Stomach (tissue), 8 donors: ENCODE measurements at regions not wholly inside any gene's neighbourhood (a gene's known extent, or its start where the extent isn't known, plus 50 kb on each side); places are given as distances from the start of the nearest gene placed in this dataset.

Experiments
- DNase-seq, 2 donors: peaks; one replicate each; pipeline versions ENCODE4 v3.0.0 to v3.0.0-alpha.2; 2013 to 2019
- H3K27ac ChIP-seq, 5 donors: fragments of 200-600 bp in 4 of 5; sonication (generic) in 4 of 5; one replicate each; pipeline ENCODE4 v1.5.1; 2013 to 2019; ENCODE audit warnings: mild to moderate bottlenecking in 1 of 5, moderate library complexity in 1 of 5
- H3K27me3 ChIP-seq, 3 donors: fragments of 200-600 bp; sonication (generic); one replicate each; pipeline ENCODE4 v1.5.1; 2017 to 2019; ENCODE audit warnings: mixed run types in 1 of 3
- H3K36me3 ChIP-seq, 4 donors: fragments of 200-600 bp; sonication (generic); 1 replicate in 3 of 4; 2 replicates in 1 of 4; pipeline ENCODE4 v1.5.1; 2016 to 2019
- H3K4me1 ChIP-seq, 4 donors: fragments of 200-600 bp; sonication (generic); one replicate each; pipeline ENCODE4 v1.5.1; 2016 to 2019
- H3K4me3 ChIP-seq, 4 donors: fragments of 200-600 bp; sonication (generic) in 3 of 4; one replicate each; pipeline ENCODE4 v1.5.1; 2016 to 2019; ENCODE audit warnings: mild to moderate bottlenecking in 1 of 4
- H3K9me3 ChIP-seq, 4 donors: fragments of 200-600 bp; sonication (generic); one replicate each; pipeline ENCODE4 v1.5.1; 2016 to 2019
- CTCF ChIP-seq, 7 experiments: fragments of 450-650 bp in 4 of 7; fragments of 200-600 bp in 3 of 7; sonication (generic) in 3 of 7; IDR thresholded peaks; one replicate each; pipeline ENCODE4 v1.5.1; 2016 to 2019; ENCODE audit warnings: antibody characterized with exemption in 7 of 7, control low read depth in 2 of 7, mild to moderate bottlenecking in 1 of 7
- EP300 ChIP-seq: sonication (generic); formaldehyde crosslinking; IDR thresholded peaks from one replicate; pipeline ENCODE4 v1.6.1; 2017; ENCODE audit warnings: antibody characterized with exemption
- POLR2A ChIP-seq, 4 donors: fragments of 450-650 bp; IDR thresholded peaks; one replicate each; pipeline ENCODE4 v1.6.1; 2016; ENCODE audit warnings: antibody characterized with exemption in 4 of 4, control low read depth in 2 of 4, mild to moderate bottlenecking in 1 of 4, moderate library complexity in 1 of 4
- POLR2AphosphoS5 ChIP-seq, 3 donors: sonication (generic); formaldehyde crosslinking; IDR thresholded peaks; one replicate each; pipeline ENCODE4 v1.6.1; 2016; ENCODE audit warnings: antibody characterized with exemption in 3 of 3
- WGBS, 5 donors: extraction: QIAGEN DNeasy Blood & Tissue Kit in 3 of 5; methylation state at CpG; one replicate each; pipeline versions ENCODE4 v1.1.5 to v1.1.7; 2013 to 2018; 5-methylcytosine and 5-hydroxymethylcytosine counted together
- intact Hi-C: fragments of 100-400 bp; cut with DNase I; formaldehyde crosslinking; loops from one replicate; pipeline ENCODE4 v1.15.1; 2023; ENCODE audit warnings: low total_unique reads
- donor health status: healthy with polysubstance abuse.
- donor health status: Bipolar disorder and iron deficiency.
- donor health status: healthy.

GRCh38 chr14:95406756-95407277, 87.1 kb upstream of the CLMN start:
- WGBS, 5 donors = 63 to 75% (median 67%) methylated on average over 5 of the region's 5 CpGs
- no peak overlapping the region for H3K27ac ChIP-seq
- intact Hi-C loops = no loop called here
- no peak overlapping the region for H3K4me3 ChIP-seq
- peaks cover 0 to 12% (median 4%) of the 10 kb centered on the region in 4 donors for H3K4me1 ChIP-seq
- no peaks in the 10 kb centered on the region for H3K27me3 ChIP-seq
- DNase-seq = peak in 1 of 2 donors; percentile 37
- H3K36me3 ChIP-seq = no peaks in the 10 kb centered on the region
- no peak for TF ChIP-seq POLR2A (IDR thresholded peaks at IDR 0.05)
- no peak for TF ChIP-seq POLR2AphosphoS5 (IDR thresholded peaks at IDR 0.05)
- no peak for TF ChIP-seq EP300
- TF ChIP-seq CTCF (IDR thresholded peaks at IDR 0.05) = no peak
- no peaks in the 10 kb centered on the region for H3K9me3 ChIP-seq

GRCh38 chr14:95404583-95404982, 84.9 kb upstream of the CLMN start:
- Histone ChIP-seq H3K27me3 (no peaks in the 10 kb centered on the region), H3K4me1 (peaks cover 0 to 7% (median 3%) of the 10 kb centered on the region in 4 donors), H3K4me3 (no peak overlapping the region), H3K36me3 (no peaks in the 10 kb centered on the region), H3K27ac (no peak overlapping the region), H3K9me3 (no peaks in the 10 kb centered on the region)
- TF ChIP-seq POLR2A (IDR thresholded peaks at IDR 0.05) (no peak), POLR2AphosphoS5 (IDR thresholded peaks at IDR 0.05) (no peak), EP300 (no peak), CTCF (IDR thresholded peaks at IDR 0.05) (no peak)
- intact Hi-C loops = no loop called here
- DNase-seq = no peak
- WGBS, 5 donors = 66 to 85% (median 83%) methylated on average over 7 of the region's 7 CpGs

DNA sequence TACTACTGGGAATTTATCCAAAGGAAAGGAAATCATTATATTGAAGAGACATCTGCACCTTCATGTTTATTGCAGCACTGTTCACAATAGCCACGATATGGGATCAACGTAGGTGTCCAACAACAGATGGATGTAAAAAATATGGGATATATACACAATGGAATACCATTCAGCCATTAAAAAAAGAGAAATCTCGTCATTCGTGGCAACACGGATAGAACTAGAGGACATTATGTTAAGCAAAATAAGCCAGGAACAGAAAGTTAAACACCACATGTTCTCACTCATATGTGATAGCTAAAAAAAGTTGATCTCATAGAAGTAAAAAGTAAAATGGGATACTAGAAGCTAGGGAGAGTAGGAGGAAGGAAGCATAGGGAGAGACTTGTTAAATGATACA, 82.9 kb upstream of the CLMN start:
- Histone ChIP-seq H3K27me3 (no peaks in the 10 kb centered on the region), H3K9me3 (no peaks in the 10 kb centered on the region), H3K4me1 (no peaks in the 10 kb centered on the region), H3K4me3 (no peak overlapping the region), H3K27ac (no peak overlapping the region), H3K36me3 (no peaks in the 10 kb centered on the region)
- TF ChIP-seq EP300 (no peak), CTCF (IDR thresholded peaks at IDR 0.05) (no peak), POLR2A (IDR thresholded peaks at IDR 0.05) (no peak), POLR2AphosphoS5 (IDR thresholded peaks at IDR 0.05) (no peak)
- peak in 1 of 2 donors; percentile 33 for DNase-seq
- 71 to 79% (median 74%) methylated on average over 5 of the region's 5 CpGs for WGBS, 5 donors
- intact Hi-C loops = no loop called here

DNA sequence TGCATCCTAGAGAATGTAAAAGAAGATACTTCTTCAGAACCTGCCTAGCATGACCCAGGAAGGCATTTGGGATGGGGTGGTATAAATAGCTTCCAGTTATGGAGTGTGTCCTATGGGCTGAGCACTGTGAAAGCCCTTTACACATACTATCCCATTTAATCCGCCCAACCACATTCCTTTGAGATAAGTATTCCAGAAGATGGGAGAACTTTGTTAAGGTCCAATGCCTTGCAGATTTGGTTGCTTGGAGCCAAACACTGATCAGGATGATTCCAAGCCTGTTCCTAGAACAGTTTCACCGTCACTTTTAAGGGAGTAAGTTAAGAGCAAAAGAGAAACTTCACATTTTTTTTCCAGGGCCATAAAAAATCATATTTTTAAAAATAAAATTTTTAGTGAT, 82.5 kb upstream of the CLMN start:
- H3K27ac ChIP-seq = no peak overlapping the region
- TF ChIP-seq CTCF (IDR thresholded peaks at IDR 0.05) (no peak), POLR2A (IDR thresholded peaks at IDR 0.05) (no peak), POLR2AphosphoS5 (IDR thresholded peaks at IDR 0.05) (no peak), EP300 (no peak)
- H3K36me3 ChIP-seq = no peaks in the 10 kb centered on the region
- no peaks in the 10 kb centered on the region for H3K4me1 ChIP-seq
- no peak overlapping the region for H3K4me3 ChIP-seq
- H3K27me3 ChIP-seq = no peaks in the 10 kb centered on the region
- intact Hi-C loops = no loop called here
- no peaks in the 10 kb centered on the region for H3K9me3 ChIP-seq
- WGBS, 5 donors = 65 to 86% (median 74%) methylated on average over 2 of the region's 2 CpGs
- no peak for DNase-seq
